GM10248 (cell line): ENCODE measurements at regions not wholly inside any gene's neighbourhood (a gene's known extent, or its start where the extent isn't known, plus 50 kb on each side); places are given as distances from the start of the nearest gene placed in this dataset.

ENCODE experiments used
- CTCF ChIA-PET: fragments of 300-600 bp; sonication (Branson Sonifier 250); formaldehyde crosslinking; extraction: SDS; loops from one replicate; lab custom pipeline; 2021; ENCODE audit warnings: antibody characterized with exemption; lab: Yijun Ruan, JAX
- POLR2A ChIA-PET: fragments of 350-650 bp; sonication (Branson Sonifier 250); formaldehyde crosslinking; extraction: SDS; loops from one replicate; lab custom pipeline; 2020; ENCODE audit warnings: antibody characterized with exemption; lab: Yijun Ruan, JAX
- DNase-seq: peaks from one replicate; pipeline ENCODE4 v3.0.0; 2012; ENCODE audit errors: extremely low spot score
- TF ChIP-seq, protein P1 (sequence below): IDR thresholded peaks from 2 replicates; pipeline ENCODE4 v1.5.1; 2012; ENCODE audit warnings: mild to moderate bottlenecking, low read depth; ENCODE audit errors: extremely low read depth, missing control alignments, control extremely low read depth

DNA sequence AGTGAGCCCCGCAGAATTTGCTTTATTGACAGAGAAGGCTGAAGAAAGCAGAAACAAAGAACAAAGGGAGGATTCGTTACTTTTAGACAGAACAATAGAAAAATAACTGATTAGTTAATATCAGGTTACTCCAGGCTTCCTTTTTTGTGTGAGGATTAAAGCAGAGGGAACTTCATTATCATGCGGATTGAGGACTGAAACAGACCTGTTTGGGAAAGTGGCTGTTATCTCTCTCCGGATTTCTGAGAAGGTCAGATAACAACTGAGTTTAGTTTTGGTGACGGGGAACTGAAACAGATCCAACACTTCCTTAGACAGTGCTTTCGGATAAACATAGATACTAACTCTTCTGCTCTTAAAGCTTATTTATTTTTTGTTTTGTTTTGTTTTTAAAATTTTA is 246.4 kb upstream of the ZNF507 start:
- no peak for DNase-seq
- CTCF ChIA-PET = no interaction called here
- POLR2A ChIA-PET = no interaction called here
- TF ChIP-seq, protein P1, sequence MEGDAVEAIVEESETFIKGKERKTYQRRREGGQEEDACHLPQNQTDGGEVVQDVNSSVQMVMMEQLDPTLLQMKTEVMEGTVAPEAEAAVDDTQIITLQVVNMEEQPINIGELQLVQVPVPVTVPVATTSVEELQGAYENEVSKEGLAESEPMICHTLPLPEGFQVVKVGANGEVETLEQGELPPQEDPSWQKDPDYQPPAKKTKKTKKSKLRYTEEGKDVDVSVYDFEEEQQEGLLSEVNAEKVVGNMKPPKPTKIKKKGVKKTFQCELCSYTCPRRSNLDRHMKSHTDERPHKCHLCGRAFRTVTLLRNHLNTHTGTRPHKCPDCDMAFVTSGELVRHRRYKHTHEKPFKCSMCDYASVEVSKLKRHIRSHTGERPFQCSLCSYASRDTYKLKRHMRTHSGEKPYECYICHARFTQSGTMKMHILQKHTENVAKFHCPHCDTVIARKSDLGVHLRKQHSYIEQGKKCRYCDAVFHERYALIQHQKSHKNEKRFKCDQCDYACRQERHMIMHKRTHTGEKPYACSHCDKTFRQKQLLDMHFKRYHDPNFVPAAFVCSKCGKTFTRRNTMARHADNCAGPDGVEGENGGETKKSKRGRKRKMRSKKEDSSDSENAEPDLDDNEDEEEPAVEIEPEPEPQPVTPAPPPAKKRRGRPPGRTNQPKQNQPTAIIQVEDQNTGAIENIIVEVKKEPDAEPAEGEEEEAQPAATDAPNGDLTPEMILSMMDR = no peak

DNA sequence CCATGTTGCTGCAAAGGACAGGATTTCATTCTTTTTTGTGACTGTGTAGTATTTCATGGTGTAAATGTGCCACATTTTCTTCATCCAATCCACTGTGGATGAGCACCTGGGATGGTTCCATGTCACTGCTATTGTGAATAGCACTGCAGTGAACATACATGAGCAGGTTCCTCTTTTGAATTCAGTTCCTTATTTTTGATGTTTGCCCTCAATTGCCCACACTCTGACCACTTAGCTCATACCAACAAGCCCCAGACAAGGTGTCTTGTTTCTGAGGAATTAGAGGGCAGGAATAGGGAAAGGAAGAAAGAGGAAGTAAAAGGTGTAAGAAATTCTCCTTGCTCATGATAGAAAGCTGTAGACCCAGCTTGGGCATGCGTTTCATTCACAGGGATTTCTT is 244.2 kb upstream of the ZNF507 start:
- CTCF ChIA-PET = no interaction called here
- POLR2A ChIA-PET = no interaction called here
- TF ChIP-seq, protein P1 = no peak
- no peak for DNase-seq

DNA sequence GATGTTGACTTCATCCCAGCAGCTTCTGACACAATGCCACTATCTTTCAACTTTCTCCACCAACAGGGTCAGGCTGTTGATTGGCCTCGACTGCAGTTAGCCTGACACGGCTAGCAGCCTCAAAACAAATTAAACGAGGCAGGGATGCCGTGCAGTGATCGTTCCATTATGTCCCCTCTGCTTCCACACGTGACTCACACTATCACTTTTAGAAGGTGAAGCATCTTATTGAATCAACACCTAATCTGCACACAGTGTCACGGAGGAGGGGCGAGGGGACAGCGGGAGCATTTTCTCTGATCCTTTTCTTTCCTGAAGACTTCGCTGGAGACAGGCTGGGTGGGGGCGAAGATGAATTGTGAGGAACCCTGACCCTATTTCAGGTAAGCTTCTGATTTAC is 241.9 kb upstream of the ZNF507 start:
- TF ChIP-seq, protein P1 = no peak
- DNase-seq = no peak
- CTCF ChIA-PET = no interaction called here
- POLR2A ChIA-PET = no interaction called here

DNA sequence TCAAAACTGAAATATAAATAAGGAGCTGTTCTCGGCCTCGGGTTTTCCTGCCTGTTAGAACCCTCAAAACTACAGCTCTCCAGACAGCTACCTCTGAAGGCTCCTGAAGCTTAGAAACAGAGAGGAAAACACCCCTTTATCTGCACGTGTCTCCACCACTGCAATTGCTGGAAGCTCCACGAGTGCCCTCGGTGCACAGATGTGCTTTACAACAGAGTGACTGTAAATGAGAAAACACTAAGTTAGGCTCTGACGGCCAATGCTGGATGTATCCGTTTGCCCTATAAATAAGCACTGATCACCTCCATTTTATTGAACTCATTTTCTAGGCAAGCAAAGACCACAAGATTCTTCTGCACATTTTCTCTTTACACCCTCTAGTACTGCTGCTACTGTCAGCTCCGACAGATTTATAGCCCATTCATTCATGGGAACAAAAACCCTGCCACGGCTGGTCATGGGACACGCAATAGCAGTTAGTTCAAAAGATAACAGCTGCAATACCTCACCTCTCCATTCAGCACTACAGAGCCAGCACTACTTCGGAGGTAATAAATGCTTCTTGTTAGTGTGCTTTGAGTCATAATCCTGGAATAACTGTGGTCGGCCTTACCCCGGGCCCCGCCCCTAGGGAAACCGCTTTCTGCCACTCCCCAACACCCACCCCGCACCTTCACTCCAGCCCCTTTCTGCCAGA is 241.1 kb upstream of the ZNF507 start:
- DNase-seq = no peak
- TF ChIP-seq, protein P1 = no peak
- CTCF ChIA-PET = no interaction called here
- POLR2A ChIA-PET = no interaction called here

DNA sequence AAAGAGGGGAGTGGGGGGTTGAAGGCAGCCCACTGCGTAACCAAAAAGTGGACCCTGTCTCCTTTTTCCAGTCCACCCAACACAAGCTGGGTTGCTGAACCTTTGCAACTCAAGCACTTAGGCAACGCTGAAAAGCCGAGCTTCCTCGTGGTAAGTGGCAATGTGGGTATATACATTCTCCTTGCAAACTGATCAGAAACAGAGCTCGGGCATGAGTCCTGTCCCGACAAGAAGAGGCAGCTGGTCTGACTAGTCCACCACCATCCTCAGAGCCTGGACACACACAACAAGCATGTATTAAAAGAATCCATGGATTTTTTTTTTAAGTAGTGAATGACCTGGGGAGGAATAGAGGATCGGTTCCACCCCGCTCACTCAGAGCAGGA is 240.6 kb upstream of the ZNF507 start:
- TF ChIP-seq, protein P1 = no peak
- CTCF ChIA-PET = no interaction called here
- DNase-seq = no peak
- POLR2A ChIA-PET = no interaction called here

DNA sequence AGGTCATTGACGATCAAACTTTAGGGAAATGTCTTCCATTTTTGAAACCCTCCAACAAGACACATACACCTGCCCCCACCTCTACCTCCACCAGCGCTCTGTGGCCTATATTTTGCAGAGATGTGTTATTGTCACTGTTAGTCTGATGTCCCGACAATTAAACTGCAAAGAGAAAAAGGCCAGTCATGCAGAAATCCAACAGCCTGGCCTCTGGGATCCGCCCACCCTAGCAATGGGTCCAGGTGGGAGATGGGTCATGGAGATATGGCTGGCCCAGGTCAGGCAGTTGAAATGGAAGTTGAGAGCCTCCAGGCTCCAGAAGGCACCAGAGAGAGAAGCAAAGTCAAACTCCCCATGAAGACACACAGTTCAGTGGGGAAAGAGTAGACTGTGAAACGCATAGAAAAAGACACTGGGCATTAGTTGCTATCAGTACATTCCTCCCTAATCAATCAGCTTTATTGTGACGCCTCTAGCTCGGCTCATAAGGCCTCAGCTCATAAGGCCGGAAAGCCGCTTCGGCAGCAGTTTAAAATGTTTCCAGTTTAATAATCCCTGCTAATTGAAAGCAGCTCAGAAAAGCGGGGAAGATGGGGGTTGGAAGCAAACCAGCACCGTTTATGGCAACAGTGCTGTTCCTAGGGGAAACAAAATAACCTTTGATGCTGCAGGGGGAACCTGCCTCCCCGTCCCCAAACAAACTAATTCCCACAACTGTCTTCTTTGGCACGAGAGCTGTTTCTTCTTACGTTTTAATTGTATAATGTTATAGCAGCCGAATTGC is 239.7 kb upstream of the ZNF507 start:
- POLR2A ChIA-PET = no interaction called here
- CTCF ChIA-PET = no interaction called here
- TF ChIP-seq, protein P1 = no peak
- DNase-seq = no peak
